GM10248 (cell line): ENCODE measurements at regions not wholly inside any gene's neighbourhood (a gene's known extent, or its start where the extent isn't known, plus 50 kb on each side); places are given as distances from the start of the nearest gene placed in this dataset.

Experiments
- CTCF ChIA-PET: fragments of 300-600 bp; sonication (Branson Sonifier 250); formaldehyde crosslinking; extraction: SDS; loops from one replicate; lab custom pipeline; 2021; ENCODE audit warnings: antibody characterized with exemption; lab: Yijun Ruan, JAX
- POLR2A ChIA-PET: fragments of 350-650 bp; sonication (Branson Sonifier 250); formaldehyde crosslinking; extraction: SDS; loops from one replicate; lab custom pipeline; 2020; ENCODE audit warnings: antibody characterized with exemption; lab: Yijun Ruan, JAX
- DNase-seq: peaks from one replicate; pipeline ENCODE4 v3.0.0; 2012; ENCODE audit errors: extremely low spot score
- CTCF ChIP-seq: IDR thresholded peaks from 2 replicates; pipeline ENCODE4 v1.5.1; 2012; ENCODE audit warnings: mild to moderate bottlenecking, low read depth; ENCODE audit errors: extremely low read depth, missing control alignments, control extremely low read depth

- no peak for TF ChIP-seq CTCF
- ChIA-PET CTCF (interaction anchor here (0.8 to 5.3 kb wide), 20 partner anchors 8 to 571 kb away, joined by 3 to 70 read pairs (median 9); no protein-coding TSS in a partner anchor), POLR2A (no interaction called here)
- DNase-seq = no peak
Observed at GRCh38 chr2:176650838-176651555, 381.8 kb downstream of the MTX2 start.

DNA sequence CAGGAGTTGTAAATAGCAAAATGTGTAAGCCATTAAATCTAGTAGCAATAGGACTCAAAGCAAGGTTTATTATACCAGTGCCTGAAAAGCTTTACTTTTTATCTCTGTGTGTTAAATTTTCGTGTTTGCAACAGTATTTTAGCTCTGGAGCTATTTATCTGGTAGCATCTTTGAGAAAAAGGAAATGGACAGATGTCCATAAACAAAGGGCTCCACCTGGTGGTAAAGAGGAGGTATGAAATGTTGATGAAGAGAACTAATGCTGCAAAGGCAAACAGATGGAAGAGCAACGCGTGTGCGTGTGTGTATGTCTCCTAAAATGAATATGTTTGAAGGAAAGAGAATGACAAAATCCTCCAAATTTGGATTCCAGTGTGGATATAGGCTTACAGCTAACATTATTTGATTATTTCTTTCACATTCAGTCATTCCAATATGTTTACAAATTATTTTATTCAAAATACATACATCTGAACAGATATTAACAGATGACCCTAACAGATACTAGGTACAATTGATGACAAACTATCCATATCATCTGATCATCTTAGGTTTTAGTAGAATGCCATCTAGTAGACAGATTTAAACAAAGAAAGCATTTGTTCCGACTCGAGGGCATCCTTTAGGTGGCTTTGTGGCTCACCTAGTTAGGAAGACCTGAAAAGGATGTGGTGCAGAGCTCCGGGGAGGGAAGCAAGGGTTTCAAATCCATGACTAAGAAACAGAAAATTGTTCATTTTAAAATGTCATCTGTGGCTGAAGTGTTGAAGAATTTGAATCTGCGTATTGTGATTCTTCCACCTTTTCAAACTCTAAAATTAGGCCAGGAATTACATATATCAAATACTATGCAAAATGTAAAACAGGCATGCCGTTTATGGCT is 383.3 kb downstream of the MTX2 start:
- TF ChIP-seq CTCF = peak; percentile 71
- ChIA-PET POLR2A (interaction anchor here (0.6 kb wide), 1 partner anchor 31 kb away, joined by 3 read pairs; no protein-coding TSS in a partner anchor), CTCF (interaction anchor here (0.7 to 5.3 kb wide), 45 partner anchors 9 to 962 kb away, joined by 3 to 70 read pairs (median 4); no protein-coding TSS in a partner anchor)
- peak; percentile 42 for DNase-seq

- no peak for DNase-seq
- ChIA-PET POLR2A (no interaction called here), CTCF (interaction anchor here (0.8 to 5.3 kb wide), 19 partner anchors 10 to 527 kb away, joined by 3 to 70 read pairs (median 5); no protein-coding TSS in a partner anchor)
- peak; percentile 35 for TF ChIP-seq CTCF
Observed at GRCh38 chr2:176653479-176654443, 384.5 kb downstream of the MTX2 start.

DNA sequence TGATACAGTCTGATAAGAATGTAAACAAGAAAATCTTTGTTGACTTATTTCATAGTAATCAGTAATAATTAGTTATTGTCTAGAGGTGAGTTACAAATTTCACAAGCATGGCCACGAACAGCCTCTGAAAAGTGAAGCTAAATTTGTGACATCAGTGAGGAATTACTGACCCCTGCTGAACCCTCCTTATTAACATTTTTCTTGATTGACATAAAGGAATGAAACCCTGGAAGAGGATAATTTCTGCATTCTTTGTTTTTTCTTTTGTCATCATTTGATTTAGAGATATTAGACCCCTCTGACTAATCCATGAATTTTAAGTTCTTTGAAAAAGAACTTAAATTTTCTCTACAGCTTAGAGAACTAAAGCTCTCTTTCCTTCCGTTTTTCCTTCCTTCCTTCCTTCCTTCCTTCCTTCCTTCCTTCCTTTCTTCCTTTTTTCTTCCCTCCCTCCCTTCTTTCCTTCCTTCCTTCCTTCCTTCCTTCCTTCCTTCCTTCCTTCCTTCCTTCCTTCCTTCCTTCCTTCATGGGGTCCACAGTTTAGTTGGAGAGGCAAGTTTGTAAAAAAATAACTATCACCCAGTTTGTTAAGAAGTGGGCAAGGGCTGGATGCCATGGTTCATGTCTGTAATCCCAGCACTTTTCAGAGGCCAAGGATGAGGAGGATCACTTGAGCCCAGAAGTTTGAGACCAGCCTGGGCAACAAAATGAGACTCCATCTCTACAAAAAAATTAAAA is 387.0 kb downstream of the MTX2 start:
- POLR2A ChIA-PET = interaction anchor here (0.7 kb wide), 1 partner anchor 546 kb away, joined by 7 read pairs; no protein-coding TSS in a partner anchor
- CTCF ChIA-PET = interaction anchor here (1.6 to 2.9 kb wide), 2 partner anchors 12 to 516 kb away, joined by 6 to 13 read pairs; no protein-coding TSS in a partner anchor
- no peak for DNase-seq
- TF ChIP-seq CTCF = no peak

DNA sequence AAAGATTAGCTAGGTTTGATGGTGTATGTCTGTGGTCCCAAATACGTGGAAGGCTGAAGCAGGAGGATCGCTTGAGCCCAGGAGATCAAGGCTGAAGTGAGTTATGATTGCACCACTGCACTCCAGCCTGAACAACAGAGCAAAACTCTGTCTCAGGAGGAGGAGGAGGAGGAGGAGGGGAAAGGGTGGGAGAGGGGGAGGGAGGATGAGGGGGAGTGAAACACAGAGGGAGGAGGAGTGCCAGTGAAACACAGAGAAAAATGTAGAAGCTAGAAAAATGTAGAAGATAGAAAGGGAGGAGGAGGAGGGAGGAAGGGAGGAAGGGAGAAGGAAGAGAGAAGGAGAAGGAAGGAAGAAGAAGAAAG is 387.5 kb downstream of the MTX2 start:
- DNase-seq = no peak
- no peak for TF ChIP-seq CTCF
- ChIA-PET POLR2A (no interaction called here), CTCF (interaction anchor here (1.6 kb wide), 1 partner anchor 516 kb away, joined by 6 read pairs; no protein-coding TSS in a partner anchor)
